ENCODE measurements at regions not wholly inside any gene's neighbourhood (a gene's known extent, or its start where the extent isn't known, plus 50 kb on each side); places are given as distances from the start of the nearest gene placed in this dataset.
"Not testable (repeated sequence)": the region's sequence is repeated elsewhere in the genome, so short reads cannot be mapped to it uniquely, and the experiment has no call there.

- TF ChIP-seq POLR2A (IDR thresholded peaks at IDR 0.05) (no peak), CTCF (IDR thresholded peaks at IDR 0.05 in 4 of 5, conservative IDR thresholded peaks at IDR 0.05 in 1 of 5) (no peak)
- intact Hi-C loops (cut with DNase I; ENCODE audit: low total_unique reads): no loop called here
- in situ Hi-C loops (cut with MboI; ENCODE audit: low sequenced_read_pairs in 4 of 4): no loop called here
Measured at GRCh38 chrX:40912576-40912975, 172.7 kb upstream of the USP9X start.

GRCh38 chrX:40920351-40920750 is 164.9 kb upstream of the USP9X start:
- TF ChIP-seq CTCF (IDR thresholded peaks at IDR 0.05 in 4 of 5, conservative IDR thresholded peaks at IDR 0.05 in 1 of 5) (no peak), POLR2A (IDR thresholded peaks at IDR 0.05) (no peak)
- H3K4me3 ChIP-seq: no peak overlapping the region
- ATAC-seq (no peak), DNase-seq (no peak)
- no peaks in the 10 kb centered on the region for H3K36me3 ChIP-seq
- in situ Hi-C loops (cut with MboI; ENCODE audit: low sequenced_read_pairs in 4 of 4): no loop called here
- no peaks in the 10 kb centered on the region for H3K9me3 ChIP-seq
- no peak overlapping the region for H3K27ac ChIP-seq
- no peaks in the 10 kb centered on the region for H3K4me1 ChIP-seq
- intact Hi-C loops (cut with DNase I; ENCODE audit: low total_unique reads): no loop called here
- H3K27me3 ChIP-seq: no peaks in the 10 kb centered on the region

More at GRCh38 chrX:40912576-40912975, 172.7 kb upstream of the USP9X start:
- Histone ChIP-seq H3K27ac (no peak overlapping the region), H3K9me3 (no peaks in the 10 kb centered on the region), H3K36me3 (no peaks in the 10 kb centered on the region), H3K4me1 (no peaks in the 10 kb centered on the region), H3K27me3 (peaks cover 0 to 4% (median 0%) of the 10 kb centered on the region in 3 donors), H3K4me3 (no peak overlapping the region)
- ATAC-seq (no peak), DNase-seq (no peak)

GRCh38 chrX:40922307-40922706 is 162.9 kb upstream of the USP9X start:
- intact Hi-C loops (cut with DNase I; ENCODE audit: low total_unique reads): no loop called here
- Histone ChIP-seq H3K9me3 (no peaks in the 10 kb centered on the region), H3K27me3 (no peaks in the 10 kb centered on the region), H3K36me3 (no peaks in the 10 kb centered on the region), H3K4me3 (no peak overlapping the region), H3K27ac (no peak overlapping the region), H3K4me1 (no peaks in the 10 kb centered on the region)
- ATAC-seq: no peak
- in situ Hi-C loops (cut with MboI; ENCODE audit: low sequenced_read_pairs in 4 of 4): no loop called here
- TF ChIP-seq POLR2A (IDR thresholded peaks at IDR 0.05): no peak
- DNase-seq: no peak

GRCh38 chrX:40926739-40927427 is 158.4 kb upstream of the USP9X start:
- ATAC-seq: not testable (repeated sequence)

GRCh38 chrX:40928076-40928475 is 157.2 kb upstream of the USP9X start:
- TF ChIP-seq POLR2A (IDR thresholded peaks at IDR 0.05) (no peak), CTCF (IDR thresholded peaks at IDR 0.05 in 4 of 5, conservative IDR thresholded peaks at IDR 0.05 in 1 of 5) (no peak)
- ATAC-seq: no peak
- Histone ChIP-seq H3K4me1 (peaks cover 0 to 2% of the 10 kb centered on the region in 2 donors), H3K27ac (no peak overlapping the region), H3K4me3 (no peak overlapping the region), H3K36me3 (no peaks in the 10 kb centered on the region), H3K27me3 (no peaks in the 10 kb centered on the region), H3K9me3 (no peaks in the 10 kb centered on the region)
- no peak for DNase-seq
- intact Hi-C loops (cut with DNase I; ENCODE audit: low total_unique reads): no loop called here
- in situ Hi-C loops (cut with MboI; ENCODE audit: low sequenced_read_pairs in 4 of 4): no loop called here

More at GRCh38 chrX:40926739-40927427, 158.4 kb upstream of the USP9X start:
- DNase-seq; H3K4me3 ChIP-seq; H3K36me3 ChIP-seq; H3K9me3 ChIP-seq; H3K27me3 ChIP-seq; H3K27ac ChIP-seq; in situ Hi-C loops (cut with MboI; ENCODE audit: low sequenced_read_pairs in 4 of 4); intact Hi-C loops (cut with DNase I; ENCODE audit: low total_unique reads); H3K4me1 ChIP-seq: not testable (repeated sequence)

GRCh38 chrX:40931921-40932320 is 153.3 kb upstream of the USP9X start:
- peak in 1 of 2 donors; percentile 35 for DNase-seq
- intact Hi-C loops (cut with DNase I; ENCODE audit: low total_unique reads) (no loop called here), in situ Hi-C loops (cut with MboI; ENCODE audit: low sequenced_read_pairs in 4 of 4) (no loop called here)
- Histone ChIP-seq H3K27me3 (no peaks in the 10 kb centered on the region), H3K27ac (peak overlapping the region in 2 of 4 donors; percentile 19 to 58), H3K36me3 (no peaks in the 10 kb centered on the region), H3K4me1 (peaks cover 4 to 7% of the 10 kb centered on the region in 2 donors), H3K4me3 (no peak overlapping the region), H3K9me3 (no peaks in the 10 kb centered on the region)
- ATAC-seq: peak; percentile 42 to 55
- TF ChIP-seq POLR2A (IDR thresholded peaks at IDR 0.05) (no peak), CTCF (IDR thresholded peaks at IDR 0.05 in 4 of 5, conservative IDR thresholded peaks at IDR 0.05 in 1 of 5) (no peak)

All from gastrocnemius medialis (tissue), 4 donors.